PC-3 (cell line): ENCODE measurements at regions not wholly inside any gene's neighbourhood (a gene's known extent, or its start where the extent isn't known, plus 50 kb on each side); places are given as distances from the start of the nearest gene placed in this dataset.
"Not testable (repeated sequence)": the region's sequence is repeated elsewhere in the genome, so short reads cannot be mapped to it uniquely, and the experiment has no call there.

Experiments
- ATAC-seq: fragments of 200-7000 bp; cut with Tn5 transposase; 2 replicates; pipeline ENCODE4 v1.9.1; 2020; ENCODE audit warnings: mild to moderate bottlenecking, moderate library complexity
- BruUV-seq: library from RNA; stranded (reverse); fragments of 400-500 nt; replicated peaks from 2 replicates; lab custom pipeline; 2021; lab: Mats Ljungman, UMichigan
- CTCF ChIA-PET: fragments of 300-600 bp; sonication (Branson Sonifier 250); formaldehyde crosslinking; loops from one replicate; lab custom pipeline; 2022; ENCODE audit warnings: antibody characterized with exemption; lab: Charles Lee
- POLR2A ChIA-PET: fragments of 300-600 bp; sonication (Branson Sonifier 250); formaldehyde crosslinking; loops from one replicate; lab custom pipeline; 2022; ENCODE audit warnings: antibody characterized with exemption; ENCODE audit not compliant: unreplicated experiment; lab: Charles Lee
- DNase-seq: peaks from one replicate; pipeline ENCODE4 v3.0.0-alpha.2; 2015
- H2AFZ ChIP-seq: fragments of 300-600 bp; sonication (generic); 2 replicates; pipeline ENCODE4 v1.6.0; 2016; ENCODE audit warnings: antibody characterized with exemption, low read length
- H3F3A ChIP-seq: fragments of 300-600 bp; sonication (generic); one replicate; pipeline ENCODE4 v1.6.0; 2017; ENCODE audit warnings: antibody characterized with exemption, low read length, control low read depth, mild to moderate bottlenecking; ENCODE audit not compliant: unreplicated experiment
- H3K27ac ChIP-seq: fragments of 300-600 bp; sonication (generic); 2 replicates; pipeline ENCODE4 v1.5.1; 2016; ENCODE audit warnings: mild to moderate bottlenecking, low read length
- H3K27me3 ChIP-seq: fragments of 300-600 bp; sonication (generic); 2 replicates; pipeline ENCODE4 v1.6.1; 2016; ENCODE audit warnings: low read length, mixed read lengths
- H3K36me3 ChIP-seq: fragments of 300-600 bp; sonication (generic); 2 replicates; pipeline ENCODE4 v1.6.1; 2016; ENCODE audit warnings: low read depth, mixed run types, low read length, mixed read lengths
- H3K4me1 ChIP-seq: fragments of 300-600 bp; sonication (generic); 2 replicates; pipeline ENCODE4 v1.5.1; 2016; ENCODE audit warnings: low read length; ENCODE audit not compliant: insufficient read depth
- H3K4me2 ChIP-seq: fragments of 300-600 bp; sonication (generic); 2 replicates; pipeline ENCODE4 v1.6.0; 2016; ENCODE audit warnings: low read length
- H3K4me3 ChIP-seq: fragments of 300-600 bp; sonication (generic); 2 replicates; pipeline ENCODE4 v1.5.1; 2016; ENCODE audit warnings: mild to moderate bottlenecking, low read length, mixed read lengths
- H3K79me2 ChIP-seq: fragments of 300-600 bp; sonication (generic); 2 replicates; pipeline ENCODE4 v1.6.1; 2017; ENCODE audit warnings: low read length, mixed read lengths
- H3K9ac ChIP-seq: fragments of 300-600 bp; sonication (generic); 2 replicates; pipeline ENCODE4 v1.6.0; 2016; ENCODE audit warnings: mild to moderate bottlenecking, low read length
- H3K9me2 ChIP-seq: fragments of 300-600 bp; sonication (generic); replicated peaks from 2 replicates; pipeline ENCODE4 v1.6.1; 2016; ENCODE audit warnings: mixed run types, low read length, mixed read lengths
- H3K9me3 ChIP-seq: fragments of 300-600 bp; sonication (generic); 2 replicates; pipeline ENCODE4 v1.6.1; 2016; ENCODE audit warnings: low read length, mixed read lengths
- H4K20me1 ChIP-seq: fragments of 300-600 bp; sonication (generic); 2 replicates; pipeline ENCODE4 v1.6.1; 2016; ENCODE audit warnings: low read length, mixed read lengths
- CTCF ChIP-seq: fragments of 300-600 bp; sonication (generic); conservative IDR thresholded peaks from 2 replicates; pipeline ENCODE4 v1.5.1; 2017; ENCODE audit warnings: antibody characterized with exemption, low read depth, mild to moderate bottlenecking, low read length
- EZH2 ChIP-seq: fragments of 300-600 bp; sonication (generic); IDR thresholded peaks from one replicate; pipeline ENCODE4 v1.6.1; 2017; ENCODE audit warnings: antibody characterized with exemption, mild to moderate bottlenecking, low read length; ENCODE audit not compliant: unreplicated experiment
- EZH2phosphoT487 ChIP-seq: fragments of 300-600 bp; sonication (generic); IDR thresholded peaks from 2 replicates; pipeline ENCODE4 v1.6.1; 2018; ENCODE audit warnings: mild to moderate bottlenecking, antibody characterized with exemption, low read length, borderline replicate concordance
- intact Hi-C: fragments of 100-400 bp; cut with micrococcal nuclease; formaldehyde crosslinking; loops from 2 replicates; pipeline ENCODE4 v1.9.0; 2023

GRCh38 chr4:131764730-131765129 lies 1384.4 kb upstream of the PCDH10 start:
- H4K20me1 ChIP-seq, result no peaks in the 10 kb centered on the region
- ATAC-seq (no peak), DNase-seq (no peak)
- H3K9ac ChIP-seq, result no peak overlapping the region
- H3K27ac ChIP-seq, result no peak overlapping the region
- H3K36me3 ChIP-seq, result no peaks in the 10 kb centered on the region
- ChIA-PET CTCF (no interaction called here), POLR2A (no interaction called here)
- no peaks in the 10 kb centered on the region for H3K4me1 ChIP-seq
- no peak overlapping the region for H3K4me3 ChIP-seq
- no peak overlapping the region for H3K4me2 ChIP-seq
- H3K27me3 ChIP-seq, result no peaks in the 10 kb centered on the region
- no peaks in the 10 kb centered on the region for H3K79me2 ChIP-seq
- no TSS peak for BruUV-seq
- no peaks in the 10 kb centered on the region for H3K9me2 ChIP-seq
- intact Hi-C loops, result no loop called here
- H3K9me3 ChIP-seq, result no peaks in the 10 kb centered on the region
- H3F3A ChIP-seq, result no peaks in the 10 kb centered on the region
- TF ChIP-seq EZH2 (no peak), CTCF (no peak), EZH2phosphoT487 (no peak)
- no peak overlapping the region for H2AFZ ChIP-seq

GRCh38 chr4:131774382-131774781 lies 1374.7 kb upstream of the PCDH10 start:
- intact Hi-C loops, POLR2A ChIA-PET, H3K4me1 ChIP-seq, H3K27me3 ChIP-seq, BruUV-seq, H3K79me2 ChIP-seq, H3K9me2 ChIP-seq, H3K9ac ChIP-seq, H3K9me3 ChIP-seq, H3K27ac ChIP-seq, H3K36me3 ChIP-seq, ATAC-seq, H3F3A ChIP-seq, H2AFZ ChIP-seq, CTCF ChIA-PET, H4K20me1 ChIP-seq, H3K4me2 ChIP-seq, H3K4me3 ChIP-seq: not testable (repeated sequence)
- peak; percentile 54 for DNase-seq

- BruUV-seq, POLR2A ChIA-PET, H3K4me1 ChIP-seq, H3K9ac ChIP-seq, H3K27me3 ChIP-seq, H3K79me2 ChIP-seq, H3K36me3 ChIP-seq, H3K4me2 ChIP-seq, H3K9me2 ChIP-seq, H3K27ac ChIP-seq, H3K4me3 ChIP-seq, H3K9me3 ChIP-seq, intact Hi-C loops, H2AFZ ChIP-seq, CTCF ChIA-PET, DNase-seq, H3F3A ChIP-seq, H4K20me1 ChIP-seq, ATAC-seq: not testable (repeated sequence)
Observed at GRCh38 chr4:131810565-131810964, 1338.5 kb upstream of the PCDH10 start.
